Ishikawa (cell line): ENCODE measurements at regions not wholly inside any gene's neighbourhood (a gene's known extent, or its start where the extent isn't known, plus 50 kb on each side); places are given as distances from the start of the nearest gene placed in this dataset.

Experiments
- CEBPB ChIP-seq: IDR thresholded peaks from 2 replicates; pipeline ENCODE4 v1.6.1; 2012
- CREB1 ChIP-seq: IDR thresholded peaks from 2 replicates; pipeline ENCODE4 v1.6.1; 2012; ENCODE audit warnings: low read depth
- EGR1 ChIP-seq: IDR thresholded peaks from 2 replicates; pipeline ENCODE4 v1.6.1; 2012
- EP300 ChIP-seq: IDR thresholded peaks from 2 replicates; pipeline ENCODE4 v1.6.1; 2012; ENCODE audit warnings: borderline replicate concordance
- FOXM1 ChIP-seq: IDR thresholded peaks from 2 replicates; pipeline ENCODE4 v1.6.1; 2012; ENCODE audit warnings: low read depth, borderline replicate concordance
- NFIC ChIP-seq: IDR thresholded peaks from 2 replicates; pipeline ENCODE4 v1.6.1; 2012
- RAD21 ChIP-seq: IDR thresholded peaks from 2 replicates; pipeline ENCODE4 v1.6.1; 2012; ENCODE audit warnings: low read depth
- TAF1 ChIP-seq: IDR thresholded peaks from 2 replicates; pipeline ENCODE4 v1.6.1; 2012; ENCODE audit warnings: low read depth, mild to moderate bottlenecking
- TCF12 ChIP-seq: IDR thresholded peaks from 2 replicates; pipeline ENCODE4 v1.6.1; 2012; ENCODE audit warnings: low read depth
- TEAD4 ChIP-seq: IDR thresholded peaks from 2 replicates; pipeline ENCODE4 v1.6.1; 2012
- YY1 ChIP-seq: IDR thresholded peaks from 2 replicates; pipeline ENCODE4 v1.6.1; 2012; ENCODE audit warnings: low read depth
- ZBTB7A ChIP-seq: IDR thresholded peaks from 2 replicates; pipeline ENCODE4 v1.6.1; 2012; ENCODE audit warnings: low read depth
- TF ChIP-seq, protein P1 (sequence below): IDR thresholded peaks from 2 replicates; pipeline ENCODE4 v1.6.1; 2012
- TF ChIP-seq, protein P2 (sequence below): IDR thresholded peaks from 2 replicates; pipeline ENCODE4 v1.6.1; 2012
- TF ChIP-seq, protein P3 (sequence below): IDR thresholded peaks from 2 replicates; pipeline ENCODE4 v1.6.1; 2012; ENCODE audit warnings: low read depth, mild to moderate bottlenecking

DNA sequence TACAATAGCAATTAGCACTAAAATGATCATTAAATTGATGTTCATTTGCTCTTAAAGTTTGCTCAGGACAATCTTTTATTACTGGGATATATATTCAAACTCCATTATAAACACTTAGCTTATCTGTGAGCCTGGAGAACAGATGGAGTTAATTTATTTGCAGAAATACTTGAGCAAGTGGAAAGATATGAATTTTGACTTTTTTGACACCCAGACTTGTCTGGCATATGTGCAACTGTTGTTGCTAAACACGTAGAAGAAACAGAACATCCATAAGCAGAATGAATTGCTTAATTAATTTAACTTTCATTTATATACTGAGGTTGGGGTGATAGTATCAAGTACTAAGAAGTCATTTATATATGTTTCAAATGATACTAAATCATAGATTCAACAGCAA, 820.7 kb upstream of the TYRP1 start:
- TF ChIP-seq CREB1 (no peak), RAD21 (no peak), FOXM1 (no peak), TEAD4 (no peak), NFIC (no peak), TAF1 (no peak), EGR1 (no peak)
- TF ChIP-seq, protein P1, sequence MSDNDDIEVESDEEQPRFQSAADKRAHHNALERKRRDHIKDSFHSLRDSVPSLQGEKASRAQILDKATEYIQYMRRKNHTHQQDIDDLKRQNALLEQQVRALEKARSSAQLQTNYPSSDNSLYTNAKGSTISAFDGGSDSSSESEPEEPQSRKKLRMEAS = no peak
- TF ChIP-seq, protein P2, sequence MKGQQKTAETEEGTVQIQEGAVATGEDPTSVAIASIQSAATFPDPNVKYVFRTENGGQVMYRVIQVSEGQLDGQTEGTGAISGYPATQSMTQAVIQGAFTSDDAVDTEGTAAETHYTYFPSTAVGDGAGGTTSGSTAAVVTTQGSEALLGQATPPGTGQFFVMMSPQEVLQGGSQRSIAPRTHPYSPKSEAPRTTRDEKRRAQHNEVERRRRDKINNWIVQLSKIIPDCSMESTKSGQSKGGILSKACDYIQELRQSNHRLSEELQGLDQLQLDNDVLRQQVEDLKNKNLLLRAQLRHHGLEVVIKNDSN = no peak

DNA sequence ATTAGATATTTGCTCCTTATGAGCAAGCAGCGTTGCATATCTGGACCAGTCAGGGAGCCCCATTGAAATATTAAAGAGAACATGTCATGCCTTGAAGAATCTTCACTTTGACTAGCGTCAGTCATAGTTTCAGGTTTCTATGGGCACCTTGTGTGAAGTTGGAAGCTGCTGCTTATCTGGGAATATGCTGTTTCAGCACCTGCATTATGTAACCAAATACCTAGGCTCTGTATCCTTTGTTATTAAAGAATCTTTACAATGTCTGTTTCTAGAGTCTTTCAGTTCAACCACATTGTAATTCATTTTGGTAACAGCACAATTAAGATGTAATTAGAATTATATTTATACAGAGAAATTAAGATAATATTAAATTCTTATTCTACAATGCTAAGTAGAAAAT, 818.8 kb upstream of the TYRP1 start:
- TF ChIP-seq TEAD4 (no peak), EGR1 (no peak), ZBTB7A (no peak), TAF1 (no peak), YY1 (no peak), NFIC (no peak), FOXM1 (no peak), CEBPB (no peak), EP300 (no peak), TCF12 (no peak), RAD21 (no peak), CREB1 (no peak)
- TF ChIP-seq, protein P1 = no peak
- TF ChIP-seq, protein P2 = no peak
- TF ChIP-seq, protein P3, sequence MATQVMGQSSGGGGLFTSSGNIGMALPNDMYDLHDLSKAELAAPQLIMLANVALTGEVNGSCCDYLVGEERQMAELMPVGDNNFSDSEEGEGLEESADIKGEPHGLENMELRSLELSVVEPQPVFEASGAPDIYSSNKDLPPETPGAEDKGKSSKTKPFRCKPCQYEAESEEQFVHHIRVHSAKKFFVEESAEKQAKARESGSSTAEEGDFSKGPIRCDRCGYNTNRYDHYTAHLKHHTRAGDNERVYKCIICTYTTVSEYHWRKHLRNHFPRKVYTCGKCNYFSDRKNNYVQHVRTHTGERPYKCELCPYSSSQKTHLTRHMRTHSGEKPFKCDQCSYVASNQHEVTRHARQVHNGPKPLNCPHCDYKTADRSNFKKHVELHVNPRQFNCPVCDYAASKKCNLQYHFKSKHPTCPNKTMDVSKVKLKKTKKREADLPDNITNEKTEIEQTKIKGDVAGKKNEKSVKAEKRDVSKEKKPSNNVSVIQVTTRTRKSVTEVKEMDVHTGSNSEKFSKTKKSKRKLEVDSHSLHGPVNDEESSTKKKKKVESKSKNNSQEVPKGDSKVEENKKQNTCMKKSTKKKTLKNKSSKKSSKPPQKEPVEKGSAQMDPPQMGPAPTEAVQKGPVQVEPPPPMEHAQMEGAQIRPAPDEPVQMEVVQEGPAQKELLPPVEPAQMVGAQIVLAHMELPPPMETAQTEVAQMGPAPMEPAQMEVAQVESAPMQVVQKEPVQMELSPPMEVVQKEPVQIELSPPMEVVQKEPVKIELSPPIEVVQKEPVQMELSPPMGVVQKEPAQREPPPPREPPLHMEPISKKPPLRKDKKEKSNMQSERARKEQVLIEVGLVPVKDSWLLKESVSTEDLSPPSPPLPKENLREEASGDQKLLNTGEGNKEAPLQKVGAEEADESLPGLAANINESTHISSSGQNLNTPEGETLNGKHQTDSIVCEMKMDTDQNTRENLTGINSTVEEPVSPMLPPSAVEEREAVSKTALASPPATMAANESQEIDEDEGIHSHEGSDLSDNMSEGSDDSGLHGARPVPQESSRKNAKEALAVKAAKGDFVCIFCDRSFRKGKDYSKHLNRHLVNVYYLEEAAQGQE = no peak

DNA sequence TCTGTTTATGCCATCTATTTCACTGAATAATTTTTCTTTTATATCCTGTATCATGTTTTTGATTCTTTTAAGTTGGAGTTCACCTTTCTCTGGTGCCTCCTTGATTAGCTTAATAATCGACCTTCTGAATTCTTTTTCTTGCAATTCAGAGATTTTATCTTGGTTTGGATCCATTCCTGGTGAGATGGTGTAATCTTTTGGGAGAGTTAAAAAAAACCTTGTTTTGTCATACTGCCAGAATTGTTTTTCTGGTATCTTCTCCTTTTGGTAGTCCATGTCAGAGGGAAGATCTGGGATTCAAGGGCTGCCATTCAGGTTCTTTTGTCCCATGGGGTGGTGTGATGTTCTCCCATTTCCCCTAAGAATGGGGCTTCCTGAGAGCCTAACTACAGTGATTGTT, 800.8 kb upstream of the TYRP1 start:
- no peak for TF ChIP-seq TAF1
- no peak for TF ChIP-seq CEBPB
- TF ChIP-seq, protein P1 = no peak
- no peak for TF ChIP-seq ZBTB7A
- TF ChIP-seq, protein P3 = no peak
- TF ChIP-seq TCF12 = no peak
- TF ChIP-seq YY1 = no peak
- TF ChIP-seq TEAD4 = no peak
- no peak for TF ChIP-seq FOXM1
- no peak for TF ChIP-seq EP300
- TF ChIP-seq, protein P2 = no peak
- TF ChIP-seq RAD21 = no peak
- TF ChIP-seq CREB1 = no peak
- TF ChIP-seq EGR1 = no peak
- TF ChIP-seq NFIC = no peak

DNA sequence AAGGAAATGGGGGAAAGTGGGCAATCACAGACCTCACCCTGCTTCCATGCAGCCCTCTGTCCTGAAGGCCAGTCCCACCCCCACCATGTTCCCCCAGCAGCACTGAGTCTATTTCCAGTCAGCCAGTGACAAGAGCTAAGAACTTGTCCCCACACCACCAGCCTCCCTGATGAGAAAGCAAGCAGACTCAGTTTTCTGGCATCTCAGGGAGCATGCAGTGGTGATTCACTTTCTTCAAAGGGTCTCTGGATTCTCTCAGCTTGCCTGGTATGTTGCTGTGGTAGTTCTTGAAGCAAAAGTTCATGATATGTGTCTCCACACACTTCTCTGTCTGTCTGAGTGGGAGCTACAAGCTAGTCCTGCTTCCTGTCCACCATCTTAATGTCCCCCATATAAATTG, 799.9 kb upstream of the TYRP1 start:
- TF ChIP-seq CREB1 = no peak
- no peak for TF ChIP-seq TEAD4
- TF ChIP-seq, protein P3 = no peak
- TF ChIP-seq, protein P1 = no peak
- TF ChIP-seq TAF1 = no peak
- no peak for TF ChIP-seq CEBPB
- TF ChIP-seq TCF12 = no peak
- no peak for TF ChIP-seq EGR1
